ENCODE measurements at regions not wholly inside any gene's neighbourhood (a gene's known extent, or its start where the extent isn't known, plus 50 kb on each side); places are given as distances from the start of the nearest gene placed in this dataset.

DNA sequence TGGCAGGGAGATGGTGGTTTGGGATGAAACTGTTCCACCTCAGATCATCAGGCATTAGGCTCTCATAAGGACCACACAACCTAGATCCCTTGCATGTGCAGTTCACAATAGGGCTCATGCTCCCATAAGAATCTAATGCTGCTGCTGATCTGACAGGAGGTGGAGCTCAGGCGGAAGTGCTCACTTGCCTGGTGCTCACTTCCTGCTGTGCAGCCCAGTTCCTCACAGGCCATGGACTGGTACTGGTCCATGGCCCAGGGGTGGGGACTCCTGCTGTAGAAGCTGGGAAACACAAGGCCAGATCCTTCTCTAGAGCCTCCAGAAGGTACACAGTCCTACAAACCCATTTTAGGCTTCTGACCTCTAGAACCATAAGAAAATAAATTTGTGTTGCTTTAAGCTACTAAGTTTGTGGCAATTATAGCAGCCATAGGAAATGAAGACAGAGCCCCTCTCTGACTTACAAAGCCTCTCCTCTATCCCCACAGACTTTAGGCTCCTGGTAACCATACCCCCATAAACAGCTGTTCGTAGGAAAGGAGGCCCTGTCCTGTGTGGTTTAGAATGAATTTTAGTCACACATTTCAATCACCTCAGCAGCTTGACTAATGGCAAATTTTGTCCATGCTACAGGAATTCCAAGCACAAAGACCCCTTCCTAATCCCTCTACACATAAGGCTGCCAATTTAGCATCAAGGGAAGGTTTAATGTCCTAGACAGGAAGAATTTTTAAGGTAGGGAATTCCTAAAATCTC, 206.1 kb upstream of the PHYHIPL start:
- DNase-seq = no peak

DNA sequence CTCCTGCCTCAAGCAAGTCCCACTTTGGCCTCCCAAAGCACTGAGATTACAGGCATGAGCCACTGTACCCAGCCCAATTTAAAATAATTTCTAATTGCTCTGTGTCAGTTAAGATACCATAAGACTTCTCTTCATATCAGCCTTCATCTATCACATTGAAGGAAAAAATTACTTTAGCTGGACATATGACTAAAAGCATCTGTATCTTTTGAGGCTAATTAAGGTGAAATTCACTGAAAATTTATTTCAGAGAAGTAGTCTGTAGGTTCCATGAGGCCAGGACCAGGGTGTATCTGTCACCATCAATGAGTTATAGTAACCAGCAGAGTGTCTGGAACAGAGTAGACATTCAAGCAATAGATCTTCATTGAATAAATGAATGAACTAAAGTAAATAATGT, 205.2 kb upstream of the PHYHIPL start:
- no peak for DNase-seq

DNA sequence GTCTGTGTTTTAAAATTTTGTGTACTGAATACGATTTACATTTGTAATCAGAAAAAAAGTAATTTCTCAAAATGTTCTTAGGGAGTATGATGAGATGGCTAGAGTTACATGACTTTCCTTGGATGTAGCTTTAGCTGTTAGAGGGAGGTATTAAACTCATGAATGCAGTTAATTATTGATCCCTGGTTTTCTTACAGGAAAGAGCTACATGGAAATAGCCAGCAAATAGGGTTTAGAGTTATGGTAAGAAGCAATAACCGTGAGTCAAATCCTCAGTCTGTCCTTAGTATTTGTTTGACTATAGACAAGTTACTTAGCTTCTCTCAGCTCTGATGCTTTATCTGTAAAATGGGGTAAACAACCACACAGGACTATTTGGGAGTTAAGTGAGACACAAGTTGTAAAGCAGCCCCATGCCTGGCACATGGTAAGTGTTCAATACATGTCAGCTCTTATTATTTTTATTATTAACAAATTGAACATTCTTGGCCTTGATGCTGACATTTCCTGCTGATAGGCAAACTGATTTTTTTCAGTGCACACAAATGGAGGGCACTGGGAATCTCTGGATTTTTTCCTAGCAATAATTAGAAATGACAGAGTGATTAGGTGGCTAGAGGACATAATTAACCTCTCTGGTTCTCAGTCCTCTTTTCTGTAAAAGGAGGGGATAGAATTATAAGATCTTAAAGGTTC, 204.5 kb upstream of the PHYHIPL start:
- no peak for DNase-seq

- DNase-seq = no peak
Measured at GRCh38 chr10:58972576-58973234, 203.7 kb upstream of the PHYHIPL start.

- no peak for DNase-seq
Measured at GRCh38 chr10:58973235-58973595, 203.2 kb upstream of the PHYHIPL start.

GRCh38 chr10:58976254-58976653, 200.2 kb upstream of the PHYHIPL start:
- DNase-seq = no peak

GRCh38 chr10:58979711-58980110, 196.7 kb upstream of the PHYHIPL start:
- no peak for DNase-seq

- no peak for DNase-seq
Measured at GRCh38 chr10:58980826-58981415, 195.5 kb upstream of the PHYHIPL start.

DNA sequence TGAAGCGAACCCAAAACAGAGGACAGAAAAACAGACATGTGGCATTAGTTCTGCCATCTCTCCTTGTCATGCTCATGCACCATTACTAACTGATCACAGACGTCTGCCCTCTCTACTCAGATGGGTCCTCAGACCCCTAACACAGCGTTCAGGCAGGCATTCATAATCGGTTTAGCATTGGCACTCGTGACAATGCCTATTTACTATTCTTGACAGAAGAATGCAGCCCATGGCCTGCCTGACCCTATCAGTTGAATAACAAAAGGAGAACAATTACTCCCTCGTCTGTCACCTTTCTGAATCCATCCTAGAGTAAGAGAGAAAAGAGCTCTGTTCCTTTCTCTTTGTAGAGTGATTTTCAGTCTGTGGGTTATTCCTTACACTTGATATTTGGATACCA, 194.6 kb upstream of the PHYHIPL start:
- DNase-seq = no peak

GRCh38 chr10:58982470-58983239, 193.8 kb upstream of the PHYHIPL start:
- DNase-seq = no peak

GRCh38 chr10:58985216-58985615, 191.2 kb upstream of the PHYHIPL start:
- DNase-seq = no peak

- DNase-seq = no peak
Measured at GRCh38 chr10:58989486-58990039, 186.9 kb upstream of the PHYHIPL start.

- no peak for DNase-seq
Measured at GRCh38 chr10:58990693-58991092, 185.8 kb upstream of the PHYHIPL start.

DNA sequence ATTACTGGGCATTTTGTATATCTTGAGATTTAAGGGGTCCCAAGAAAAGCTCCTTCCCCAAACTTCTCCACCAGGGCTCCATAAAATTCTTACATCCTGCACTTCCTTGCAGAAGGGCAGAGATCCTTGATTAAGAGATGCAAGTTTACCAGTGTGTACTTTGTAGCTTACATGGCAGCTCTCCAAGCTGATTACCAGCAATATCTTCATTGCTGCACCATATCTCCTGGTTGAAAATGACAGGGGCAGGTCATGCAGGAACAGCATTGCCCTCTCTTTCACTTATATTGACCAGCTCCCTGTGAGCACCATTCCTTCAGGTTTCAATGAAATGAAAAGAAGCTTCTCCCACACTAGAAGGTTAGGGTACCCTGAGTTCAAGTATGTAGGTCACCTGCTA, 184.6 kb upstream of the PHYHIPL start:
- no peak for DNase-seq

DNA sequence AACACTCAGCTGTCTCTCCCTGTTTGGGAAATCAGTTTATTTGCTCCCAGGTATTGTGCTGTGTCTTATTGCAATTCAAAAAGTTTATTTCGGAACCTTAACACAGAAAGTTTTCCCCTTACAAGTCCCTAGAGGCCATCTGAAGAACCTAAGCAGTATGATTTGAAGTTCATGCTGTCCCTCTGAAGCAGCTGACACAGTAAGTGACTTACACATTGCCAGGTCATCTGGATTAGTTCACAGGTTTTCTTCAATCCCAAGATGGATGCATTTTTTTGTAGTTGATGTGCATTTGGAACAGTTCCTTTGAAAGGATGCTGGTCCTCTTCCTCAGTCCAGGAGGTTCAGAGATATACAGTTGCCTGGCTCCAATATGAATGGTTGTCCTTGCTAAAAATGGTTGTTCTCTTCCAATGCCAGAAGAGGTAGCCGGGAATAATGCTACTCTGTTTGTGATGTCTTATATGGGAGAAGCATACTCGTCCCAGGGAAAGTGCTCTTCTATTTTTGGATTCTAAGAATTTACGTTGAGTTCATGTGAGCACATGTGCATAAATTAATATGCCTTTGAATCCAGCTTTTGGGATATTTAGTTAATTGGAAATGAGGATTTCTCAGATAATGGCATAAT, 183.5 kb upstream of the PHYHIPL start:
- no peak for DNase-seq

- DNase-seq = no peak
Measured at GRCh38 chr10:58993480-58994221, 182.8 kb upstream of the PHYHIPL start.

DNA sequence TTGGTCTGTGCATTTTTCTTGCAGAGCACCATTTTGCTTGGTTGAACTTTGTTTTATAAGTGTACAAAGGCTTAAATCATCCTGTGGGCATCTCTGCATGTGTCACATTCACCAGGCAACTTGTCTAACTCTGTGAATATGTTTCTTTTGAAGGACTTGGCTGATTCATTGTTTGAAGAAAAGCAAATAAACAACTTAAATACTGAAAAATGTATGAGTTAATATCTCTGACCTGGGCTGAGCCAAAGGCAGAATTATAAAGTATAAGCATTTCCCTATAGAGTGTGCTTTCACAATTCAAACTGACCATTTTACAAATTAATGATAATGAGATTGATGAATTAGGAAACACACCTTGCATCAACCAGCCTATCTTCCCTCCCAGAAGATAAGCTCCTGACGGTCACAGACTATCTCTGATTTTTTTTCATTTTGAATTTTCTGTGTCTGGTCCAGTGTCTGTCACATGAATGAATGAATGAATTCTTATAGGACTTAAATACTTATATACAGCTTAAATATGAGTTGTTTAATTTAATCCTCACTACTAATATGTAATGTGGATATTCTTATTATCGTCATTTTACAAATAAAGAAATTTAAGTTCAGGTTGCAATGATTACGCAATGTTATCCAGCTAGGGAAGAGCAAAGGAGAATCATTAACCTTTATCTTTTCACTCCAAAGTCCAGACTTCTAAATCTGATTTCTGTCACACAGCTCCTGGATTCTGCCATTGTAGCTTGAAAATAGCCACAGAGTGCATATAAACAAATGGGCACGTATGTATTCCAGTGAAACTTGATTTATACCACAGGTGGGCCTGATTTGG, 182.0 kb upstream of the PHYHIPL start:
- DNase-seq = no peak

DNA sequence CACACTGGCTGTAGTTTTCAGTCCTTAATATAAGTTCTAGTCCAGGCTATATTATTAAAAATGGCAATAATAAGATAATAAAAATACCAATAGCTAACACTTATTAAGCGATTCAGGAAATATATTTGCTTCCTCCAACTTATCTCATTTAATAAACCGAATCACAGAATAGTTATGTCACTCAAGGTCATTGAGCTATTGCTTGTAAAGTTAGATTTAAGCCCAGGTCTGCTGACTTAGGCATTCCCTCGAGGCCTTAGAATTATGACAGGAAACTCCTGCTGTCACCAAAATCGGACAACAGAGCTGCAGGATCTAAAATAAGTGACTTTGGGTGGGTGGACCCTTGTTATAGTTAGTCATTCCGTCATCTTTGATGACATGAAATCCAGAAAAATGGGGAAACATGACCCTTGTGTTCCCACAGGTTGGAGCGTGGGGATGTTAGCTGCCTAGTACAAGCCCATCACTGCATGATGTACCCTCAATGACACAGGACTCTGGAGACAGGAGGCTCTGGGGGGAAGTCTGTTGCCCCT, 181.3 kb upstream of the PHYHIPL start:
- no peak for DNase-seq

DNA sequence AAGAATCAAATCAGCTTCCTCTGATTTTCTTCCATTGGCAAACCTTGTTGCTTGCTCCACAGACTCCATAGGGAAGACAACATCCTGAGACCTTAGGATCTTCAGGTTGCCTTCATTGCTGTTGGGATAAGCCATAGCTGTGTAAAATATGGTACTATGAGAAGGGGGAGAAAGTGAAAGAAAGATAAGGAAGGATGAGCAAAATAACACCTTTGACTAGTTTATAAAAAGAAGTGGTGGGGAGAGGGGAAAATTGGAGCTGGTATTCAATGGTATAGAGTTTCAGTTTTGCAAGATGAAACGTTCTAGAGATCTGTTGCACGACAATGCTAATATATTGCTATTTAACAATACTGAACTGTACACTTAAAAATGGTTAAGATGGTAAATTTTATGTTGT, 180.4 kb upstream of the PHYHIPL start:
- no peak for DNase-seq

- DNase-seq = no peak
Measured at GRCh38 chr10:58996866-58997265, 179.6 kb upstream of the PHYHIPL start.
